PC-3 (cell line): ENCODE measurements at regions not wholly inside any gene's neighbourhood (a gene's known extent, or its start where the extent isn't known, plus 50 kb on each side); places are given as distances from the start of the nearest gene placed in this dataset.

Source experiments
- ATAC-seq: fragments of 200-7000 bp; cut with Tn5 transposase; 2 replicates; pipeline ENCODE4 v1.9.1; 2020; ENCODE audit warnings: mild to moderate bottlenecking, moderate library complexity
- BruUV-seq: library from RNA; stranded (reverse); fragments of 400-500 nt; replicated peaks from 2 replicates; lab custom pipeline; 2021; lab: Mats Ljungman, UMichigan
- CTCF ChIA-PET: fragments of 300-600 bp; sonication (Branson Sonifier 250); formaldehyde crosslinking; loops from one replicate; lab custom pipeline; 2022; ENCODE audit warnings: antibody characterized with exemption; lab: Charles Lee
- POLR2A ChIA-PET: fragments of 300-600 bp; sonication (Branson Sonifier 250); formaldehyde crosslinking; loops from one replicate; lab custom pipeline; 2022; ENCODE audit warnings: antibody characterized with exemption; ENCODE audit not compliant: unreplicated experiment; lab: Charles Lee
- DNase-seq: peaks from one replicate; pipeline ENCODE4 v3.0.0-alpha.2; 2015
- H2AFZ ChIP-seq: fragments of 300-600 bp; sonication (generic); 2 replicates; pipeline ENCODE4 v1.6.0; 2016; ENCODE audit warnings: antibody characterized with exemption, low read length
- H3F3A ChIP-seq: fragments of 300-600 bp; sonication (generic); one replicate; pipeline ENCODE4 v1.6.0; 2017; ENCODE audit warnings: antibody characterized with exemption, low read length, control low read depth, mild to moderate bottlenecking; ENCODE audit not compliant: unreplicated experiment
- H3K27ac ChIP-seq: fragments of 300-600 bp; sonication (generic); 2 replicates; pipeline ENCODE4 v1.5.1; 2016; ENCODE audit warnings: mild to moderate bottlenecking, low read length
- H3K27me3 ChIP-seq: fragments of 300-600 bp; sonication (generic); 2 replicates; pipeline ENCODE4 v1.6.1; 2016; ENCODE audit warnings: low read length, mixed read lengths
- H3K36me3 ChIP-seq: fragments of 300-600 bp; sonication (generic); 2 replicates; pipeline ENCODE4 v1.6.1; 2016; ENCODE audit warnings: low read depth, mixed run types, low read length, mixed read lengths
- H3K4me1 ChIP-seq: fragments of 300-600 bp; sonication (generic); 2 replicates; pipeline ENCODE4 v1.5.1; 2016; ENCODE audit warnings: low read length; ENCODE audit not compliant: insufficient read depth
- H3K4me2 ChIP-seq: fragments of 300-600 bp; sonication (generic); 2 replicates; pipeline ENCODE4 v1.6.0; 2016; ENCODE audit warnings: low read length
- H3K4me3 ChIP-seq: fragments of 300-600 bp; sonication (generic); 2 replicates; pipeline ENCODE4 v1.5.1; 2016; ENCODE audit warnings: mild to moderate bottlenecking, low read length, mixed read lengths
- H3K79me2 ChIP-seq: fragments of 300-600 bp; sonication (generic); 2 replicates; pipeline ENCODE4 v1.6.1; 2017; ENCODE audit warnings: low read length, mixed read lengths
- H3K9ac ChIP-seq: fragments of 300-600 bp; sonication (generic); 2 replicates; pipeline ENCODE4 v1.6.0; 2016; ENCODE audit warnings: mild to moderate bottlenecking, low read length
- H3K9me2 ChIP-seq: fragments of 300-600 bp; sonication (generic); replicated peaks from 2 replicates; pipeline ENCODE4 v1.6.1; 2016; ENCODE audit warnings: mixed run types, low read length, mixed read lengths
- H3K9me3 ChIP-seq: fragments of 300-600 bp; sonication (generic); 2 replicates; pipeline ENCODE4 v1.6.1; 2016; ENCODE audit warnings: low read length, mixed read lengths
- H4K20me1 ChIP-seq: fragments of 300-600 bp; sonication (generic); 2 replicates; pipeline ENCODE4 v1.6.1; 2016; ENCODE audit warnings: low read length, mixed read lengths
- CTCF ChIP-seq: fragments of 300-600 bp; sonication (generic); conservative IDR thresholded peaks from 2 replicates; pipeline ENCODE4 v1.5.1; 2017; ENCODE audit warnings: antibody characterized with exemption, low read depth, mild to moderate bottlenecking, low read length
- EZH2 ChIP-seq: fragments of 300-600 bp; sonication (generic); IDR thresholded peaks from one replicate; pipeline ENCODE4 v1.6.1; 2017; ENCODE audit warnings: antibody characterized with exemption, mild to moderate bottlenecking, low read length; ENCODE audit not compliant: unreplicated experiment
- EZH2phosphoT487 ChIP-seq: fragments of 300-600 bp; sonication (generic); IDR thresholded peaks from 2 replicates; pipeline ENCODE4 v1.6.1; 2018; ENCODE audit warnings: mild to moderate bottlenecking, antibody characterized with exemption, low read length, borderline replicate concordance
- intact Hi-C: fragments of 100-400 bp; cut with micrococcal nuclease; formaldehyde crosslinking; loops from 2 replicates; pipeline ENCODE4 v1.9.0; 2023

- no peak overlapping the region for H3K4me3 ChIP-seq
- TF ChIP-seq EZH2 (no peak), EZH2phosphoT487 (no peak), CTCF (no peak)
- H3K4me1 ChIP-seq = no peaks in the 10 kb centered on the region
- H4K20me1 ChIP-seq = no peaks in the 10 kb centered on the region
- no peak for DNase-seq
- no peaks in the 10 kb centered on the region for H3K9me3 ChIP-seq
- ChIA-PET CTCF (no interaction called here), POLR2A (no interaction called here)
- no peak overlapping the region for H2AFZ ChIP-seq
- H3K9me2 ChIP-seq = no peaks in the 10 kb centered on the region
- no TSS peak for BruUV-seq
- no peak for ATAC-seq
- no peak overlapping the region for H3K4me2 ChIP-seq
- H3K79me2 ChIP-seq = no peaks in the 10 kb centered on the region
- no peak overlapping the region for H3K27ac ChIP-seq
- intact Hi-C loops = no loop called here
- no peaks in the 10 kb centered on the region for H3K27me3 ChIP-seq
- no peak overlapping the region for H3K9ac ChIP-seq
- H3K36me3 ChIP-seq = no peaks in the 10 kb centered on the region
- H3F3A ChIP-seq = no peaks in the 10 kb centered on the region
These were observed 271.1 kb downstream of the RERGL start for GRCh38 chr12:17818931-17819330.

GRCh38 chr12:17810399-17810798 lies 279.6 kb downstream of the RERGL start:
- Histone ChIP-seq H3K27me3 (no peaks in the 10 kb centered on the region), H3K79me2 (no peaks in the 10 kb centered on the region), H3F3A (no peaks in the 10 kb centered on the region), H3K4me2 (no peak overlapping the region), H3K36me3 (no peaks in the 10 kb centered on the region), H4K20me1 (no peaks in the 10 kb centered on the region), H3K9me3 (no peaks in the 10 kb centered on the region), H3K27ac (no peak overlapping the region), H3K9me2 (no peaks in the 10 kb centered on the region), H3K4me3 (no peak overlapping the region), H3K9ac (no peak overlapping the region), H3K4me1 (no peaks in the 10 kb centered on the region), H2AFZ (no peak overlapping the region)
- ATAC-seq (no peak), DNase-seq (no peak)
- CTCF ChIA-PET = no interaction called here
- POLR2A ChIA-PET = no interaction called here
- intact Hi-C loops = no loop called here
- no TSS peak for BruUV-seq
- TF ChIP-seq CTCF (no peak), EZH2phosphoT487 (no peak), EZH2 (no peak)

GRCh38 chr12:17809206-17809605 lies 280.8 kb downstream of the RERGL start:
- DNase-seq (no peak), ATAC-seq (no peak)
- ChIA-PET POLR2A (no interaction called here), CTCF (no interaction called here)
- Histone ChIP-seq H3K27me3 (no peaks in the 10 kb centered on the region), H3K79me2 (no peaks in the 10 kb centered on the region), H2AFZ (no peak overlapping the region), H3F3A (no peaks in the 10 kb centered on the region), H3K4me3 (no peak overlapping the region), H3K4me1 (no peaks in the 10 kb centered on the region), H4K20me1 (no peaks in the 10 kb centered on the region), H3K27ac (no peak overlapping the region), H3K36me3 (no peaks in the 10 kb centered on the region), H3K9me3 (no peaks in the 10 kb centered on the region), H3K9me2 (no peaks in the 10 kb centered on the region), H3K4me2 (no peak overlapping the region), H3K9ac (no peak overlapping the region)
- no peak for TF ChIP-seq EZH2phosphoT487
- peak; percentile 33; the same call in 1 of the 2 replicates for TF ChIP-seq CTCF
- TF ChIP-seq EZH2 = no peak
- BruUV-seq = no TSS peak
- intact Hi-C loops = no loop called here
